PFSK-1 (cell line): ENCODE measurements at regions not wholly inside any gene's neighbourhood (a gene's known extent, or its start where the extent isn't known, plus 50 kb on each side); places are given as distances from the start of the nearest gene placed in this dataset.

Experiments
- FOXP2 ChIP-seq: optimal IDR thresholded peaks from 2 replicates; pipeline ENCODE3; 2011; ENCODE audit warnings: borderline replicate concordance, control low read depth, inconsistent platforms; ENCODE audit not compliant: insufficient read depth; ENCODE audit errors: extremely low read length, extremely low read depth
- POLR2AphosphoS5 ChIP-seq: IDR thresholded peaks from 2 replicates; pipeline ENCODE4 v1.6.1; 2012; ENCODE audit warnings: low read depth, mild to moderate bottlenecking, control low read depth, low read length, moderate library complexity
- REST ChIP-seq, 2 experiments: IDR thresholded peaks; 2 replicates each; pipeline versions ENCODE4 v1.6.1 to v1.8.0; 2011 to 2012; ENCODE audit warnings: low read depth in 2 of 2, low read length in 2 of 2, control low read depth in 1 of 2, inconsistent platforms in 1 of 2, mild to moderate bottlenecking in 1 of 2, moderate library complexity in 1 of 2; ENCODE audit not compliant: insufficient read depth in 1 of 2
- SIN3A ChIP-seq: IDR thresholded peaks from 2 replicates; pipeline ENCODE4 v1.6.1; 2012; ENCODE audit warnings: mild to moderate bottlenecking, low read length, moderate library complexity, borderline replicate concordance; ENCODE audit not compliant: insufficient read depth
- TAF1 ChIP-seq: IDR thresholded peaks from 2 replicates; pipeline ENCODE4 v1.6.1; 2012; ENCODE audit warnings: low read length, control low read depth, borderline replicate concordance; ENCODE audit not compliant: insufficient read depth

DNA sequence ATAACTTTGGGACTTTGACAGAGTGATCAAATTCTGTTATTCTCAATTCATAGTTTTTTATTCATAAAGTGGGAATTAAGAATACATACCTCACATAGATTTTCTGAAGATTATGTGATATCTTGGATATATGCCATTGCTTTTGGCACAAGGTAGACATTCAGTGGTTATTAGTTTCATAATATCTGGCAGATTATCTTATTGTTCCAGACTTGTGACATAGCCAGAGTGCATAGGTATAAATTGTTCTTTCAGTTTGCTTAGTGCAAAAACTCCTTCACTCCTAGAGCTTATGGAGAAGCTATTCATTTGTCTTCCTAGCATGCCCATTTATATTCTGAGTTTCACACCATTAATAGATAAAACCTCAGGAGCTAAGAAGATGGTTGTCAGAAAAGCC, 222.0 kb downstream of the KCNE4 start:
- TF ChIP-seq TAF1 (no peak), FOXP2 (no peak), REST (IDR thresholded peaks at IDR 0.05; ENCODE audit: insufficient read depth in 1 of 2, low read depth in 2 of 2, low read length in 2 of 2) (no peak), POLR2AphosphoS5 (no peak), SIN3A (no peak)

DNA sequence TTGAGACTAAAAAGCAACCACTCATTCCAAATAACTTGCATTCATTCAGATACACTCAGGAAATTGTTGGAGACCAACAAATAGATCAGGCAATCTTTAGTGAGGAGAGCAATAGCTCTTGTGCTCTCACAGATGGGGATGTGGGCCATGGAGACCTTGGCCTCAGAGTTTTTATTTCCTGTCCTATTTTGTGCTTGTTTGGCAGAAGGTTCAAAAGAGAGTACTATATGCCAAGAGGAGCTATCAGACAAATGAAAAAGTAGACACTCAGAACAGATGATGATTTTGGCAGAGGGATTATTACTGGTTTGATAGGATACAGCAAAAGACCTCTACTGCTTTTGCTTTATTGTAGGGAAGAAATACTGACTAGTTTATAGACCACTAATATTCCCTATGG, 230.2 kb downstream of the KCNE4 start:
- TF ChIP-seq TAF1 (no peak), POLR2AphosphoS5 (no peak), REST (IDR thresholded peaks at IDR 0.05; ENCODE audit: insufficient read depth in 1 of 2, low read depth in 2 of 2, low read length in 2 of 2) (no peak), SIN3A (no peak), FOXP2 (no peak)

DNA sequence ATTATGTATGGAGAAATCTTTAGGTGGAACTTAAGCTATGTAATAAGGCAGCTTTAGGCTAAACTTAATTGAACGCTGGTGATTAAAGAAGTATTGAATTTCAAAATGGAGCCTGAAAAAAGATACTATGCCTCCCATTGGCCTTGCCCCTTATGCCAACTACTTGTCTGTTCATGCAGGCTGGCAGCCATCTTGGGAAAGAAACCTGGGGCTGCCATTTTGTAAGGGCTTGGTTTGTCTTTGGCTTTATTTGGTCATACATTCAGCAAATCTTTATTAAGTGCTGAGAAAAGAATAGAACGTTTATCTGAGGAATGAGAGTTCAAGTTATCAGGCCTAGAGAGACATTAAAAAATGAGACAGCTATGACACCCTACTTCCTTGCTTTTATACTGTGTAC, 231.3 kb downstream of the KCNE4 start:
- TF ChIP-seq SIN3A (no peak), POLR2AphosphoS5 (no peak)

DNA sequence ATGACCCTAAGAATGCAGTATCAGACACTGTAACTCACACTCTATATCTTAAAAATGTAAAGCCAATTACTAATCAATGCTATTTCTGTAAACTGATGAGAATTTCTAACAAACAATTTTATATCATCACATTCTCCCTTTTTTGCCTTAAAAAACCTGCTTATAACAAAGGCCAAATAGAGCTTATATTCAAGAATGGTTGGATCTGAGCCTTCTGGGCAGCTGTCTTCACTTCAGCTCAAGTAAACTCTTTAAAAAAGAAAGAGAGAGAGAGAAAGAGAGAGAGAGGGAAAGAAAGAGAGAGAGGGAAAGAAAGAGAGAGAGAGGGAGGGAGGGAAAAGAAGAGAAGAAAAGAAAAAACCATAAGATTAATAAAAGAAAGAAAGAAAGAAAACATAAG, 231.8 kb downstream of the KCNE4 start:
- no peak for TF ChIP-seq POLR2AphosphoS5
- TF ChIP-seq FOXP2: no peak
- no peak for TF ChIP-seq SIN3A
- no peak for TF ChIP-seq REST (IDR thresholded peaks at IDR 0.05; ENCODE audit: insufficient read depth in 1 of 2, low read depth in 2 of 2, low read length in 2 of 2)
- no peak for TF ChIP-seq TAF1

DNA sequence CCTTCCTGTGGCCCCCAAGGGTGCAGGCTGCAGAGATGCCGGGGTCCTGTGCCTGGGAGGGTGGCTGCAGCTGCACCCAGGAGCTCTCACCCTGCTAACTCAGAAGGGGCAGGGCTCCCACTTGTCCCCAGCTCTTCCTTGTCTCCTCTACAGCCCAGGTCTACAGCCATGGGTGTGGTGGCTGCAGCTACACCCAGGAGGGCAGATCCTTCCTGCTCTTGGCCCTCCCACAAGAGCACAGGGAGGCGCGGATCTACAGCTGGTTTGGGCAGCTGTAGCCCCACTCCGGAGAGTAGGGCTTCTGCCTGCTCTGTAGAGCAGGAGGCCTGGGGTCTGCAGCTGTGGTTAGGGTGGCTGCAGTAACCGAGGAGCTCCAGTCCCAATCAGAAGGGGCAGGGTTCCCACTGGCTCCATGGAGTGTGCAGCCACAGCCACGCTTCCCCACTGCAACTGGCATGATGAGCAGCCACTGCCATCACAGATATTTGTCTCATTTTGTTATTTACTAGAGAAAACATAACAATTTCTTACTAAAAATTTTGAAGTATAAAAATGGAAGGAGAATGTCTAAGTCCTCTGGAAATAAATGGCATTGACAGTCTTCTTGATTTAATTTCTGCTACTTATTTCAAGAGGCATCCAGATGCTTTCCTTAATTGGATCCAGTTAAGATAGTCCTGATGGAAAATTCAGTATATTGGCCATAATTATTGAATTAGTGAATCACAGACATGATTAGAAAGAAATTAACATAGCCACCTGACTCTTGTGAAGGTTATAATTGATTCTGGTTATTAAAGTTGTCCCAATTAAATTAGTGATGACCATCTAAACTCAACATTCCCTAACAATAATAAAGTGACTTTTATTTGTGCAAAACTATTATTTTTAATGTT, 233.6 kb downstream of the KCNE4 start:
- TF ChIP-seq TAF1 (no peak), FOXP2 (no peak), POLR2AphosphoS5 (no peak), SIN3A (no peak), REST (IDR thresholded peaks at IDR 0.05; ENCODE audit: insufficient read depth in 1 of 2, low read depth in 2 of 2, low read length in 2 of 2) (no peak)
